OCI-LY1 (cell line): ENCODE measurements at regions not wholly inside any gene's neighbourhood (a gene's known extent, or its start where the extent isn't known, plus 50 kb on each side); places are given as distances from the start of the nearest gene placed in this dataset.

Experiments
- H2AFZ ChIP-seq: fragments of 200-600 bp; sonication (generic), shearing (Covaris generic); 2 replicates; pipeline ENCODE4 v1.6.0; 2014; ENCODE audit warnings: antibody characterized with exemption, mild to moderate bottlenecking, low read length
- H3F3A ChIP-seq: fragments of 200-600 bp; sonication (generic), shearing (Covaris generic); 2 replicates; pipeline ENCODE4 v1.6.0; 2014; ENCODE audit warnings: mild to moderate bottlenecking, antibody characterized with exemption, low read length, moderate library complexity; ENCODE audit not compliant: insufficient read depth
- H3K27ac ChIP-seq: fragments of 200-600 bp; sonication (generic); 2 replicates; pipeline ENCODE4 v1.5.1; 2014; ENCODE audit warnings: low read length, mixed run types, mild to moderate bottlenecking, low read depth; ENCODE audit not compliant: poor library complexity, severe bottlenecking
- H3K27me3 ChIP-seq: fragments of 200-600 bp; sonication (generic); 2 replicates; pipeline ENCODE4 v1.6.0; 2014; ENCODE audit warnings: antibody characterized with exemption, mild to moderate bottlenecking, low read length, moderate library complexity; ENCODE audit not compliant: insufficient read depth
- H3K36me3 ChIP-seq: fragments of 200-600 bp; sonication (generic); 2 replicates; pipeline ENCODE4 v1.6.1; 2014; ENCODE audit warnings: mild to moderate bottlenecking, antibody characterized with exemption, low read length, moderate library complexity, mixed read lengths; ENCODE audit not compliant: insufficient read depth
- H3K4me1 ChIP-seq: fragments of 200-600 bp; sonication (generic); 2 replicates; pipeline ENCODE4 v1.5.1; 2014; ENCODE audit warnings: mild to moderate bottlenecking, low read length, moderate library complexity; ENCODE audit not compliant: insufficient read depth, severe bottlenecking
- H3K4me2 ChIP-seq: fragments of 200-600 bp; sonication (generic), shearing (Covaris generic); 2 replicates; pipeline ENCODE4 v1.6.1; 2014; ENCODE audit warnings: low read length
- H3K4me3 ChIP-seq: fragments of 200-600 bp; sonication (generic); 2 replicates; pipeline ENCODE4 v1.5.1; 2014; ENCODE audit warnings: low read length, low read depth, mild to moderate bottlenecking, mixed read lengths; ENCODE audit not compliant: poor library complexity, severe bottlenecking
- H3K79me2 ChIP-seq: fragments of 200-600 bp; shearing (Covaris generic); 2 replicates; pipeline ENCODE4 v1.6.1; 2016; ENCODE audit warnings: mixed run types, low read length, mixed read lengths; ENCODE audit not compliant: insufficient read depth
- H3K9ac ChIP-seq: fragments of 200-600 bp; sonication (generic), shearing (Covaris generic); 2 replicates; pipeline ENCODE4 v1.6.1; 2014; ENCODE audit warnings: mild to moderate bottlenecking, low read length, mixed read lengths
- H3K9me2 ChIP-seq: fragments of 200-600 bp; sonication (generic), shearing (Covaris generic); 2 replicates; pipeline ENCODE4 v1.6.1; 2014; ENCODE audit warnings: low read depth, mild to moderate bottlenecking, low read length, mixed read lengths
- H3K9me3 ChIP-seq: fragments of 200-600 bp; shearing (Covaris generic); 2 replicates; pipeline ENCODE4 v1.6.1; 2014; ENCODE audit warnings: low read length, mixed read lengths
- H4K20me1 ChIP-seq: fragments of 200-600 bp; sonication (generic), shearing (Covaris generic); 2 replicates; pipeline ENCODE4 v1.6.0; 2016; ENCODE audit warnings: mild to moderate bottlenecking, low read length; ENCODE audit not compliant: insufficient read depth
- CTCF ChIP-seq: fragments of 200-600 bp; sonication (generic), shearing (Covaris generic); IDR thresholded peaks from 2 replicates; pipeline ENCODE4 v1.5.1; 2017; ENCODE audit warnings: mild to moderate bottlenecking, antibody characterized with exemption, low read length, moderate library complexity, mixed read lengths
- EZH2 ChIP-seq: fragments of 200-600 bp; sonication (generic), shearing (Covaris generic); IDR thresholded peaks from 2 replicates; pipeline ENCODE4 v1.8.0; 2017; ENCODE audit warnings: borderline replicate concordance, mixed run types, mild to moderate bottlenecking, antibody characterized with exemption, low read length, moderate library complexity, mixed read lengths

GRCh38 chr19:28603453-28603852 is 609.5 kb downstream of the UQCRFS1 start:
- Histone ChIP-seq H3K36me3 (peaks cover 12% of the 10 kb centered on the region; the same call in 1 of the 2 replicates), H3K9me3 (peaks cover 7% of the 10 kb centered on the region; the same call in 1 of the 2 replicates), H3F3A (no peaks in the 10 kb centered on the region), H3K27ac (peak overlapping the region; percentile 64), H3K27me3 (no peaks in the 10 kb centered on the region), H3K4me2 (no peak overlapping the region; the same call in 1 of the 2 replicates), H3K9ac (no peak overlapping the region), H2AFZ (no peak overlapping the region), H3K4me1 (peaks cover 46% of the 10 kb centered on the region), H3K4me3 (no peak overlapping the region), H3K9me2 (no peaks in the 10 kb centered on the region), H4K20me1 (no peaks in the 10 kb centered on the region), H3K79me2 (no peaks in the 10 kb centered on the region)
- no peak for TF ChIP-seq EZH2
- no peak for TF ChIP-seq CTCF

- H3K79me2 ChIP-seq = no peaks in the 10 kb centered on the region
- H3K9ac ChIP-seq = no peak overlapping the region; the same call in 1 of the 2 replicates
- H3F3A ChIP-seq = no peaks in the 10 kb centered on the region
- no peak overlapping the region for H3K4me3 ChIP-seq
- no peaks in the 10 kb centered on the region for H3K27me3 ChIP-seq
- H3K27ac ChIP-seq = peak overlapping the region; percentile 63
- H3K9me3 ChIP-seq = peaks cover 7% of the 10 kb centered on the region; the same call in 1 of the 2 replicates
- H3K4me1 ChIP-seq = peaks cover 53% of the 10 kb centered on the region
- H4K20me1 ChIP-seq = no peaks in the 10 kb centered on the region
- H3K4me2 ChIP-seq = peak overlapping the region; percentile 26; the same call in 1 of the 2 replicates
- TF ChIP-seq EZH2 (no peak), CTCF (no peak)
- peaks cover 12% of the 10 kb centered on the region; the same call in 1 of the 2 replicates for H3K36me3 ChIP-seq
- H3K9me2 ChIP-seq = no peaks in the 10 kb centered on the region
- no peak overlapping the region for H2AFZ ChIP-seq
Measured at GRCh38 chr19:28602675-28603298, 610.2 kb downstream of the UQCRFS1 start.

GRCh38 chr19:28601723-28602440 is 611.1 kb downstream of the UQCRFS1 start:
- Histone ChIP-seq H3K9me3 (peaks cover 7% of the 10 kb centered on the region; the same call in 1 of the 2 replicates), H3K4me3 (no peak overlapping the region), H3K27me3 (no peaks in the 10 kb centered on the region), H2AFZ (no peak overlapping the region), H3K4me2 (no peak overlapping the region; the same call in 1 of the 2 replicates), H3K79me2 (no peaks in the 10 kb centered on the region), H4K20me1 (no peaks in the 10 kb centered on the region), H3K4me1 (peaks cover 60% of the 10 kb centered on the region), H3F3A (no peaks in the 10 kb centered on the region), H3K9ac (no peak overlapping the region), H3K36me3 (peaks cover 9% of the 10 kb centered on the region; the same call in 1 of the 2 replicates), H3K27ac (peak overlapping the region; percentile 63), H3K9me2 (no peaks in the 10 kb centered on the region)
- no peak for TF ChIP-seq EZH2
- no peak for TF ChIP-seq CTCF
